ENCODE measurements at regions not wholly inside any gene's neighbourhood (a gene's known extent, or its start where the extent isn't known, plus 50 kb on each side); places are given as distances from the start of the nearest gene placed in this dataset.

GRCh38 chr10:88115407-88115806, 252.0 kb downstream of the PTEN start:
- Histone ChIP-seq H3K27me3 (no peaks in the 10 kb centered on the region), H3K4me3 (no peak overlapping the region), H3K27ac (no peak overlapping the region), H3K4me1 (peaks cover 0 to 21% (median 2%) of the 10 kb centered on the region in 4 donors), H3K9me3 (no peaks in the 10 kb centered on the region), H3K36me3 (no peaks in the 10 kb centered on the region)
- WGBS, 2 donors (ENCODE audit: low coverage in 1 of 2) = 89 to 100% methylated on average over 1 to 3 of the region's 3 CpGs
- no peak for TF ChIP-seq POLR2AphosphoS5 (IDR thresholded peaks at IDR 0.05)
- no peak for DNase-seq
- in situ Hi-C loops (cut with MboI; ENCODE audit: low pct_ligation_motif_present in 1 of 4, low pct_unique_long_range_greater_than_20kb in 1 of 4, low sequenced_read_pairs in 3 of 4) = loop anchor here in 1 of 4 donors (25.0 kb wide), 1 partner anchor 253 kb away; the partner anchor contains the start of genes KLLN and PTEN
- intact Hi-C loops (cut with DNase I; ENCODE audit: low total_unique reads) = loop anchor here (10.0 kb wide), 1 partner anchor 261 kb away; no protein-coding TSS in a partner anchor

- Histone ChIP-seq H3K27me3 (no peaks in the 10 kb centered on the region), H3K27ac (no peak overlapping the region), H3K4me3 (no peak overlapping the region), H3K36me3 (no peaks in the 10 kb centered on the region), H3K4me1 (peaks cover 0 to 21% (median 2%) of the 10 kb centered on the region in 4 donors), H3K9me3 (no peaks in the 10 kb centered on the region)
- intact Hi-C loops (cut with DNase I; ENCODE audit: low total_unique reads) = loop anchor here (10.0 kb wide), 1 partner anchor 261 kb away; no protein-coding TSS in a partner anchor
- DNase-seq = no peak
- WGBS, 2 donors (ENCODE audit: low coverage in 1 of 2) = 84% methylated on average over 1 of the region's 1 CpG; no CpG with 5 or more reads in 1 of the 2 donors
- in situ Hi-C loops (cut with MboI; ENCODE audit: low pct_ligation_motif_present in 1 of 4, low pct_unique_long_range_greater_than_20kb in 1 of 4, low sequenced_read_pairs in 3 of 4) = loop anchor here in 1 of 4 donors (25.0 kb wide), 1 partner anchor 254 kb away; the partner anchor contains the start of genes KLLN and PTEN
- TF ChIP-seq POLR2AphosphoS5 (IDR thresholded peaks at IDR 0.05) (no peak), EP300 (IDR thresholded peaks at IDR 0.05; ENCODE audit: low read depth) (no peak), CTCF (IDR thresholded peaks at IDR 0.05) (no peak), POLR2A (IDR thresholded peaks at IDR 0.05) (no peak)
Observed at GRCh38 chr10:88115968-88116367, 252.5 kb downstream of the PTEN start.

- 94 to 95% methylated on average over 2 of the region's 2 CpGs for WGBS, 2 donors (ENCODE audit: low coverage in 1 of 2)
- Histone ChIP-seq H3K36me3 (no peaks in the 10 kb centered on the region), H3K9me3 (no peaks in the 10 kb centered on the region), H3K27ac (no peak overlapping the region), H3K4me3 (no peak overlapping the region), H3K4me1 (peaks cover 0 to 21% (median 2%) of the 10 kb centered on the region in 4 donors), H3K27me3 (no peaks in the 10 kb centered on the region)
- in situ Hi-C loops (cut with MboI; ENCODE audit: low pct_ligation_motif_present in 1 of 4, low pct_unique_long_range_greater_than_20kb in 1 of 4, low sequenced_read_pairs in 3 of 4) (loop anchor here in 1 of 4 donors (25.0 kb wide), 1 partner anchor 254 kb away; the partner anchor contains the start of genes KLLN and PTEN), intact Hi-C loops (cut with DNase I; ENCODE audit: low total_unique reads) (loop anchor here (10.0 kb wide), 1 partner anchor 262 kb away; no protein-coding TSS in a partner anchor)
- no peak for TF ChIP-seq POLR2AphosphoS5 (IDR thresholded peaks at IDR 0.05)
- no peak for TF ChIP-seq EP300 (IDR thresholded peaks at IDR 0.05; ENCODE audit: low read depth)
- no peak for TF ChIP-seq CTCF (IDR thresholded peaks at IDR 0.05)
- no peak for TF ChIP-seq POLR2A (IDR thresholded peaks at IDR 0.05)
- DNase-seq = no peak
Observed at GRCh38 chr10:88116481-88116880, 253.1 kb downstream of the PTEN start.

GRCh38 chr10:88116971-88117626, 253.7 kb downstream of the PTEN start:
- Histone ChIP-seq H3K4me1 (peaks cover 0 to 21% (median 2%) of the 10 kb centered on the region in 4 donors), H3K27me3 (no peaks in the 10 kb centered on the region), H3K4me3 (no peak overlapping the region), H3K27ac (no peak overlapping the region), H3K9me3 (no peaks in the 10 kb centered on the region), H3K36me3 (no peaks in the 10 kb centered on the region)
- intact Hi-C loops (cut with DNase I; ENCODE audit: low total_unique reads) (loop anchor here (10.0 kb wide), 1 partner anchor 262 kb away; no protein-coding TSS in a partner anchor), in situ Hi-C loops (cut with MboI; ENCODE audit: low pct_ligation_motif_present in 1 of 4, low pct_unique_long_range_greater_than_20kb in 1 of 4, low sequenced_read_pairs in 3 of 4) (loop anchor here in 1 of 4 donors (25.0 kb wide), 1 partner anchor 255 kb away; the partner anchor contains the start of genes KLLN and PTEN)
- 75 to 94% methylated on average over 3 to 7 of the region's 7 CpGs for WGBS, 2 donors (ENCODE audit: low coverage in 1 of 2)
- TF ChIP-seq CTCF (IDR thresholded peaks at IDR 0.05) = no peak
- TF ChIP-seq POLR2AphosphoS5 (IDR thresholded peaks at IDR 0.05) = no peak
- no peak for TF ChIP-seq POLR2A (IDR thresholded peaks at IDR 0.05)
- no peak for TF ChIP-seq EP300 (IDR thresholded peaks at IDR 0.05; ENCODE audit: low read depth)
- no peak for DNase-seq

Measured in transverse colon (tissue), 4 donors.